NCI-H1092 (cell line): ENCODE measurements at regions not wholly inside any gene's neighbourhood (a gene's known extent, or its start where the extent isn't known, plus 50 kb on each side); places are given as distances from the start of the nearest gene placed in this dataset.

ENCODE experiments used
- DNase-seq: peaks from one replicate; lab custom pipeline; 2025; lab: John Stamatoyannopoulos, UW

GRCh38 chr3:46090161-46090591 lies 62.9 kb upstream of the XCR1 start:
- DNase-seq = no peak

DNA sequence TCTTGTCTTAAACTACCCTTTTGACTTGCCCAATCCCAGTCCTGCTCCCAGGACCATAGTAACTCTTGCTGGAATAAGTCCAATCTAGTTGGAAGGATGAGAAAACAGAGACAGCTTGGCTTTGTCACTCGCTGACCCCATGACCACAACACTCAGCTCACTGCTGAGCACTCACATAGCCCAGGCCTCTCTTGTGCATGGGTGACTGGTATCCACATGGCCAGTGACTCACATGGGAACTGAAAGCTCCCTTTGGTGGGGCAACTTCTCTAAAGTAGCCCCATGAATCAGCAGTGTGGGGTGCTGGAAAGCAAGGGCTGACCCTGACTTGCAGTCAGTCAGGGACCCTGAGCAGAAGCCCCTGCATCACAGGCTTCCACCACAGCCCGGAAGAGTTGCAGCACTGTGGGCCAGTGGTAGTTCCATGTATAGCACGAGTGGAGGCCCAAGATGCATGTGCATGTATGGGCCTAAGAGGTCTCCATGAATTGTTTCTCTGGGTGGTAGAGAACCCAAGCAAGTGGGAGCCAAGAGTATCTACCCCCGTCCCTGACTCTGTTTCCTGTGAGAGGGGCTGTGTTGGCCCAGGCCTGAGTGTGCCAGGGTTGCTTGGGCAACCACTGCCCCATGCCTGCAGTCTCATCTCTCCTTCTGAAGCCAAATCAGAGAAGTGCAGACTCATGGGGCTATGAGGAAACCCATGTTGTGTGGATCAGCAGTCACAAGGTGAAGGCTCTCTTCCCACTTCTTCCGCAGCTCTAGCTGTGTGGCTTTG lies 62.1 kb upstream of the XCR1 start:
- DNase-seq = no peak

DNA sequence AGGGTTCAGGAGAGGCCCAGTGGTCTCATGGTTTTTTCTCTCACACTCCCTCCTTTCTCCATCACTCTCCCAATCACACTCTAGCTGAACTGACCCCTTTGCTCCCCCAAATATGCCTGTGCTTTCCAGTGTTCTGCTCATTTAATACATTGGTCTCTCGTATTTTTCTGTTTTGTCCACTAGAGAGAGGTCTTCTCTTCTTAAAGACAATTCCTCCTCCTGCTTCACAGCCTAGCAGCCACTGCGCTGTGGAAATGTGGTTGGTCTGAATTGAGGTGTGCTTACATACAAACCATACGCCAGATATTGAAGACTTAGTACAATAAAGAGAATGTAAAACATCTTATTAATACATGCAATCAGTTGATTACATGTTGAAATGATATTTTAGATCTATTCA lies 60.6 kb upstream of the XCR1 start:
- no peak for DNase-seq

GRCh38 chr3:46086986-46087385 lies 59.7 kb upstream of the XCR1 start:
- no peak for DNase-seq

DNA sequence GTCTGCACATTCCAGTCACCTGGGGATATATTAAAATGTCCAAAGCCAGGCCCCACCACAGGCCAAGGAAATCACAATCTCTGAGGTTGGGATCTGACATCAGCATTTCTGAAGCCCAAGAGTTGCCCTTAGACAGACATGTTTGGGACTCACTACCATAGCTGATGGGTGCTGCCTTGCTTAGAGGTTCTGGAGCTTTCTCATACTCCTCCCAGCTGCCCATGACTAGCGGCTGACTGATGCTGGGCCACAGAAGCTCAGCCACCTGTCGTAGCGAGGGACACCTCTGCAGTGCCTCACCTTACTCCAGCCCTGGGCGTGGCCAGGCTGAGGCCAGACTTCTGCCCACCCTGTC lies 58.8 kb upstream of the XCR1 start:
- DNase-seq = no peak

DNA sequence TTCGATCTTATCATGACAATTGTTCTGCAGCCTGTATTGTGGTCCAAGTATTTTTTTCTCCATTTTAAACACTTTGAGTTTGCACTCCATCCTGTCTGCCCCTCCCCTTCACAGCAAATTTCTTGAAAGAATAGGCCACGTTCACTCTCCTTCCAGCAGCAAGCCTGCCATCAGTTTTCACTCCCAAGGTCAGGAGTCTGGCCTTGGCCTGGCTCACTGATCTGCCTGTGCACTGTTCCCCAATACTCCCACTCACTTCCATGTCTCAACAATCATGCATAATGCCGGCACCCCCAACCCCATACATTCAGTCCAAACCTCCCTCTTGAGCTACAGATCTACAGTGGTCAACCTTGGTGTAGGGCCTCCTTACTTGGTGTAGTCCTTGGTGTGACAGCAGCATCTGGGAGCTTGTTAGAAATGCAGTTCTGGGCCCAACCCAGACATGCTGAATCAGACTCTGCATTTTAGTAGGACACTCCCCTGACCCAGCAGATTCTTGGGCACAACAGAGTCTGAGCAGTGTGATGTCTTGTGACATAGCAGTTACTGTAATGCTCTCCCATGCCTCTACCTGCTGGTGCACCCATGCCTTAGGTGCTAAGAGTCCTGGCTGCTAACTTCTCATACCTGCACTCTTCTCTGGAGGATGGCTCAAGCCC lies 58.3 kb upstream of the XCR1 start:
- no peak for DNase-seq

- DNase-seq = no peak
Observed at GRCh38 chr3:46083956-46084355, 56.7 kb upstream of the XCR1 start.

- no peak for DNase-seq
Observed at GRCh38 chr3:46082849-46083248, 55.6 kb upstream of the XCR1 start.

- no peak for DNase-seq
Observed at GRCh38 chr3:46082021-46082420, 54.7 kb upstream of the XCR1 start.

DNA sequence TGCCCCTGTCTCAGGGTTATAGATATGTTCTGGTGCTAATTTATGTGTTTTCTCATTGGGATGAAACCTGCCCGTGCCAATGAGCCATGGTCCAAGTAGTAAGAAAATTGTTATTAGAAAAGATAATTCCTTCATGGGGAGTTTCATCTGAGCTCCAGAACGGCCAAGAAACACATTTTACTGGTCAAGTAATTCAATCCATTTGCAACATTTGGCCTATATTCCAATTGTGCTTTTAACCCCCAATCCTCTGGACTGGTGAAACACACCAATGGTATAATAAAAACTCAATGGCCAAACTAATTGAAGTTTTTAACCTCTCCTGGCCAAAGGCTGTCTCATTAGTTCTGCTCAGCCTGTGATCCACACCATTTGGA lies 53.7 kb upstream of the XCR1 start:
- DNase-seq = no peak

DNA sequence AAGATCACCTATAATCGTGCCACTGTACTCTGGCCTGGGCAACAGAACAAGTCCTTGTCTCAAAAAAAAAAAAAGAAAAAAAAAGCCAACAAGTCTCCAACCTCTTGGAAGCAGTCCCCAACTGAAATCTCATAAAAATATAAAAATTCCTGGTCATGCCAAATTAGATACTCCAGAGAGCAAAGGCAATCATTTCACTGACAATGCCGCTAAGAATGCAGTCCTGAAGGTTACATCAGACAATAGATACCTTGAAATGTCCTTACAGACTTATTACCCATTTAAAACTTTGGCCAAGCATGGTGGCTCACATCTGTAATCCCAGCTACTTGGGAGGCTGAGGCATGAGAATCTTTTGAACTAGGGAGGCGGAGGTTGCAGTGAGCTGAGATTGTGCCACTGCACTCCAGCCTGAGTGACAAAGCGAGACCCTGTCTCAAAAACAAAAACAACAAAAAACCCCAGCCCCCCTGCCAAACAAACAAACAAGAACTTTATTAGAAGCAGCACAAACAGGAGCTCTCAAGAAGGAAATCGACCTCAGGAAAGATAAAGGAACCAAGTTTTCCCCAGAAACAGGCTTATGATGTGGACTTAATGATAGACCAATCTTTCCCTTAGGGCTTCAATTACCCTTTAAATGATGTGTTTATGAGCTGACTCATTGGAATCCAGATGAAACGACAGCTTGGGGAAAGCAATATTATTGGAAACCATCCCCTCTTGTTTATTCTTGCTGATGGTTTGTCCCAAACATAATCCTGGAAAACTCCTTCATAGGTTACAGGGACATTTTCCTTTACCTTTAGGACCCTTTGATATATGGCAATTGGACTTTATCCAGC lies 53.1 kb upstream of the XCR1 start:
- no peak for DNase-seq

DNA sequence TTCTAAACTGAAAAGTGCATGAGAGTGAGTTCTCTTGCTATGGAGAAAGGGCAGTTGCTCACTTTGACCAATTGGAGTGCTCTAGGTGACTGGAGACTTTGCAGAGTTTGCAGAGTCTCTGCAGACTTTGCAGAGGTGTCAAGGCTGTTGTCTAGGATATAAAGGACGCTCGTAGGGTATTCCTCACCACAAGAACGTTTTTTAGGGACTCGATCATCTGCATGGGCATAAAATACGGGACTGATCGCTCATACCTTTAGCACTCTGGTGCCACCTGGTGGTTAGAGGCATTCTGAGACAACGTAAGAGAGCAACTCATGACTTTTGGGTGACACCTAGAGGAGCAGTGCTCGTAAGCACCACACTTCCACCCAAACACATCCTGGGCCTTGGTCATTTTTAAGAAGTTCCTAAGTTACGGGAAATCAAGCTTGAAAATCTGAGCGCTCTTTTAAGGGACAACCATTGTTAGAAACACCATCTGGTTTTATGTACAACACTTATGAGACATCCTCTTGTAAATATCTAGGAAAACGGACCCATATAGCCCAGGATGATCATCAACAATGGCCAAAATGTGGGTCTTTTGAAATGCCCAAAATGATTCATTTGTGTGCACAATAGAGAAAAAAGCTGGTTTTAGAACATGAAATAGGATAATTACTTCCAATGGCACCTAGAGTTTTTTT lies 51.6 kb upstream of the XCR1 start:
- DNase-seq = peak; percentile 82
